SK-MEL-5 (cell line): ENCODE measurements at regions not wholly inside any gene's neighbourhood (a gene's known extent, or its start where the extent isn't known, plus 50 kb on each side); places are given as distances from the start of the nearest gene placed in this dataset.
"Not testable (repeated sequence)": the region's sequence is repeated elsewhere in the genome, so short reads cannot be mapped to it uniquely, and the experiment has no call there.

ENCODE experiments used
- DNase-seq: peaks from one replicate; pipeline ENCODE4 v3.0.0-alpha.2; 2016; ENCODE audit warnings: low read depth, low spot score
- in situ Hi-C: cut with HindIII; loops from 2 replicates; pipeline ENCODE4 v1.10.0; 2016; ENCODE audit warnings: low sequenced_read_pairs, high pct_unique_total_duplicates, low pct_unique_long_range_greater_than_20kb

GRCh38 chr6:137403855-137404254 is 90.3 kb downstream of the OLIG3 start:
- no peak for DNase-seq
- in situ Hi-C loops: no loop called here

GRCh38 chr6:137403443-137403842 is 90.8 kb downstream of the OLIG3 start:
- DNase-seq: no peak
- in situ Hi-C loops: no loop called here

- in situ Hi-C loops: no loop called here
- no peak for DNase-seq
Measured at GRCh38 chr6:137402143-137402680, 92.0 kb downstream of the OLIG3 start.

- in situ Hi-C loops: no loop called here
- no peak for DNase-seq
Measured at GRCh38 chr6:137401088-137401487, 93.1 kb downstream of the OLIG3 start.

- in situ Hi-C loops: no loop called here
- no peak for DNase-seq
Measured at GRCh38 chr6:137399881-137400443, 94.2 kb downstream of the OLIG3 start.

GRCh38 chr6:137395316-137395715 is 98.9 kb downstream of the OLIG3 start:
- in situ Hi-C loops: no loop called here
- no peak for DNase-seq

GRCh38 chr6:137391061-137391814 is 103.0 kb downstream of the OLIG3 start:
- DNase-seq: no peak
- in situ Hi-C loops: no loop called here

GRCh38 chr6:137390334-137390733 is 103.9 kb downstream of the OLIG3 start:
- in situ Hi-C loops: no loop called here
- no peak for DNase-seq

GRCh38 chr6:137389150-137389704 is 105.0 kb downstream of the OLIG3 start:
- DNase-seq: no peak
- in situ Hi-C loops: no loop called here

- in situ Hi-C loops: no loop called here
- no peak for DNase-seq
Measured at GRCh38 chr6:137387096-137387764, 107.0 kb downstream of the OLIG3 start.

- in situ Hi-C loops, DNase-seq: not testable (repeated sequence)
Measured at GRCh38 chr6:137383287-137383686, 110.9 kb downstream of the OLIG3 start.

GRCh38 chr6:137378090-137378369 is 116.2 kb downstream of the OLIG3 start:
- in situ Hi-C loops: no loop called here
- no peak for DNase-seq

GRCh38 chr6:137373296-137373695 is 120.9 kb downstream of the OLIG3 start:
- in situ Hi-C loops: no loop called here
- DNase-seq: no peak

GRCh38 chr6:137372532-137372931 is 121.7 kb downstream of the OLIG3 start:
- in situ Hi-C loops: no loop called here

GRCh38 chr6:137371634-137372016 is 122.6 kb downstream of the OLIG3 start:
- DNase-seq: no peak
- in situ Hi-C loops: no loop called here

More at GRCh38 chr6:137372532-137372931, 121.7 kb downstream of the OLIG3 start:
- DNase-seq: no peak

GRCh38 chr6:137370871-137371633 is 123.1 kb downstream of the OLIG3 start:
- peak; percentile 58 for DNase-seq
- in situ Hi-C loops: no loop called here

GRCh38 chr6:137369136-137369535 is 125.1 kb downstream of the OLIG3 start:
- in situ Hi-C loops: no loop called here
- no peak for DNase-seq
